SHP77 (cell line): ENCODE measurements at regions not wholly inside any gene's neighbourhood (a gene's known extent, or its start where the extent isn't known, plus 50 kb on each side); places are given as distances from the start of the nearest gene placed in this dataset.
A peak's percentile ranks its signal among the peaks of the same experiment; 100 is the strongest.

Experiments used
- DNase-seq, 2 experiments: peaks; one replicate each; lab custom pipeline; 2025; lab: John Stamatoyannopoulos, UW

DNA sequence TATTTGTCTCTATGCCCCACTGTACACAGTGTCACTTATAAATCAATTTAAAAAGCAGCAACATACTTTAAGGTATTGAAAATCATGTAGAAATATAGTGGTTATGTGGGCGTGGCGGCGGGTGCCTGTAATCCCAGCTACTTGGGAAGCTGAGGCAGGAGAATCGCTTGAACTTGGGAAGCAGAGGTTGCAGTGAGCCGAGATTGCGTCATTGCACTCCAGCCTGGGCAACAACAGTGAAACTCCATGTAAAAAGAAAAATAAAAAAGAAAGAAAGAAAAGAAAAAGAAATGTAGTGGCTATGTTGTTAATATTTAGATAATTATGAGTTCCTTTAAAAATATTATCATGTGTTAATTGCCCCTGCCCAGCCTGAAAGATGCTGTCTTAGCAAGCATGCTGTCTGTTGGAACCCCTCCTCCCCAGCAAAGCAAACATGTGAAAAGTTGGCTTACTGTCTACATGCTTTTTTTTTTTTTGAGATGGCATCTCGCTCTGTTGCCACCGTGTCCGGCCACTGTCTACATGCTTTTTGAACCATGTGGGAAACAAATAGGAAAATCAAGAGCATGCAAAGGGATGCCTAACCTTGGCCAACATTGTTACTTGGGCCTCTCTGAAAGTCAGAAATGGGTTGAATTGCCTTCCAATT lies 151.4 kb upstream of the TSHZ2 start:
- DNase-seq, result no peak

DNA sequence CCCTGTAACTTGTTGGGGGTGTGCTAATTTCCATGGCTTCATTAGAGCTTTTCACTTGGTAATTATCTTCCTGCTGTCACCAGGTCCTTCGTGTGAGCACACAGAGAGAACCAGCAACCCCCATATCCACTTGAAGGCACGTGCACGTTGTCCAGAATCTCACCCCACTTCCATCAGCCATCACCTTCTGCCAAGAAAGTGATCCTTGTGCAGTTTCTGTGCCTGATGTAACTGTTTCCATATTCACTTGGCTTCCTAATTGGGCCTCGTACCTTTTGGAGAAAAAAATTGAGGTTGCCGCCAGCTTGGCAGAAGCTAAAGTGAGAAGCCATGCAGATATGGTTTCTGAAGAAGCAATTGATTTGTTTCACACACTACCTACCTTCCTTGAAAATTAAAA lies 153.7 kb upstream of the TSHZ2 start:
- no peak for DNase-seq

DNA sequence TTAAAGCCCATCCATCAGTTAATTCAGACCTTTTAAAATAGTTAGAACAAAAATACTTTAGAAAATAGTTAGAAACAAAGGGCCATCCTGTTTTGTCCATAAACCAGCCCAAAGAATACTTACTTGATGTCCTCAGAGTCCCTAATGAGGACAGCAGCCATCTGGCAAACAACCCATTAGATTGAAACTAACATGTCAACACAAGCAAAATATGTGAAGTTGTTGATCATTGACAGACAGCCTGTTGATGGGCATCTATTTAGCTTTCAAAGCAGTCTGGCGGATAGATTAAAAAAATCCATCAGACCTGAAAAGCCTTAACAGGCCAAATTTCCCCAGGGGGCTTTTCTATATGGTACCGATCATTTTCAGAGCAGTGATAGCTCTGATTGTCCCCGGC lies 154.2 kb upstream of the TSHZ2 start:
- no peak for DNase-seq

DNA sequence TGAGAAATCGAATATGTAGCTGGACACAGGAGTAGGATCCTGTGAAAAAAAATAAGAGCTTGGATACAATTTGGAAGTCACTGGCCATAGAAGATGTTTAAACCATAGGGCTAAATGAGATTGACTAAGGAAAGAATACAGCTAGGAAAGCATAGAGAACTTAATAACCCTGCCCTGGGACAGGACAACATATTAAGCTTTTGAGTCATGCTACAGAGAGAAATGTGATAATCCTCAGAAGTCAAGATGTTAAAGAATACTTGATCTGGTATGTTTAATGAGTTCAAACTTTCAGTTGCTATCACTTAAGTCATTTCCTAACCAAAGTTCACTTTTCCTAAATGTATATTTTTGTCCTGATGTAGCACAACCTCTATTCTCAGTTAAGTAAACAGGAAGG lies 154.6 kb upstream of the TSHZ2 start:
- DNase-seq, result no peak

DNA sequence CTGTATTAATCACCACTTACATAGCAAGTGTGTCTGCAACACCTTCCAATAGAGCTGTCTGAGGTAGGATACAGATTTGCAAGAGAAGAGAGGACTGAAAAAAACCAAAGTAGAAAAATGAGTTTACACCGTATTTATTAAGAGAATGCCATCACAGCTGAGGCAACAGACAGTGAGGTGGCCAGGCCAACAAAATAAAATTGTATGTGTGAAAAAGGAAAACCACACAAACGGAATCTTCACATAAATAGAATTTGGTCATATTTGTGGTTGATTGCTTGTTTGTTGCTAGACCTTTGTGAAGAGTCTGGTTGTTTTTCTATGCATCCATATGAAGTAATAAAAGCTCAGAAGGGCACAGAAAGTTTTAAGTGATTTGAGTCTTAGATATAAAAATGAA lies 157.8 kb upstream of the TSHZ2 start:
- no peak for DNase-seq

DNA sequence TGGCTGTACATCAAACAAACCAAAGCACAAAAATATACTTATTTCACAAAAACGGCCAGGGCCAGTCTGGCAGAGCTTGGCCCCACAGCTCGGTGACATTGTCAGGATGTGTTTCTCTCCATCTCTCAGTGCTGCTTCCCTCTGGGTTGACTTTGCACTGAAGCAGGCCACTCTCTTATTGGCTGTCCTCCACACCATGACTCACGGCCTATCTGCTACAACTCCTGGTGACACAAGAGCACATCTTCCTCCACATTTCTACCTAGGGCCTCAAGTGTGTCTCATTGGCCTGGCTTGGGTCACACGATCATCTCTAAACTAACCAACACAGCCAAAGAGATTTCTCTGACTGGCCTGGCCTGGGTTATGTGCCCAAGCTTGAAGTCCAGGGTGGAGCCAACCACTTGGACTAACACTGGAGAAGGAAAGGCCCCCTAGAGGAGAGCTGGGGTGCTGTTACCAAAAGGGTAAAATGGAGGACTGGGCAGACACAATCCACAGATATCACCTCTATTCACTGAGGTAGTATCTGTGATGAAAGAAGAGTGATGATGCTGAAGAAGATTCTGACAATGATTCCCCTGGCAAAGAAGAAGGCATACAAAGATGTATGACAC lies 159.8 kb upstream of the TSHZ2 start:
- DNase-seq, result no peak

DNA sequence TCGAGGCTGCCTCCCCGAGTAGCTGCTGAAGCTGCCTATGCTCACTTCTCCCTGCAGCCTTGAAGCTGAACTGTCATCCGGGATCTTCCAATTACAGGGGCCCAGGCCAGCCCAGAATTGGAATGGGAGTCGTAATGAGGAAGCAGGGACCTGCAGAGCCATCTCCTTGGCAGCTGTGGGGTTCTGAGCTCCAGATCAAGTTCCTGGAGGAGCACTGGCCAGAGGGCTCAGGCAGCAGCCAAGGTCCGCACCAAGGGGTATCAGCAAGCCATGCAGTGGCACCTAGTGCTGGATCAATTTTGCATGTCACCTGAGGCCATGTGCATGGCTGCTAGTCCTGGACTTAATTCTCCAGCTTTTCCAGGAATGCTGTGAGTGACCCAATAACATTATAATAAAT lies 163.2 kb upstream of the TSHZ2 start:
- no peak for DNase-seq

DNA sequence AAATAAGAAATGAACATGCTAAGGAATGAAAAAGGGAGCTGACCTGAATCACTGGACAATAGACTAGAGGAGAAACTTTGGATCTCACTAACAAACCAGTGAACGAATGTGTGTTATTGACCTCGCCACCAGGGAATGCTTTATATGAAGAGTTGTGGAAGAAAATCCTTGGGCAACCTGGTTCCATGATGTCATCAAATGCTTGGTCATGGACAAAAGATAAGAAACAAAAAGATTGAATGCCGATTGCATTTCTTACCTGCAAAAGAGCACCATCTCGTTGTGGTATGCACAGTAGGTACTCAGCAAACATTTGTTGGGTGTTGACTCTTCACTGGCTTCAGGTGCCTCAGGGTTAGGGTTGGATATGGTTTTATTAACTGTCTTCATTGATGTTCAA lies 165.2 kb upstream of the TSHZ2 start:
- no peak for DNase-seq

DNA sequence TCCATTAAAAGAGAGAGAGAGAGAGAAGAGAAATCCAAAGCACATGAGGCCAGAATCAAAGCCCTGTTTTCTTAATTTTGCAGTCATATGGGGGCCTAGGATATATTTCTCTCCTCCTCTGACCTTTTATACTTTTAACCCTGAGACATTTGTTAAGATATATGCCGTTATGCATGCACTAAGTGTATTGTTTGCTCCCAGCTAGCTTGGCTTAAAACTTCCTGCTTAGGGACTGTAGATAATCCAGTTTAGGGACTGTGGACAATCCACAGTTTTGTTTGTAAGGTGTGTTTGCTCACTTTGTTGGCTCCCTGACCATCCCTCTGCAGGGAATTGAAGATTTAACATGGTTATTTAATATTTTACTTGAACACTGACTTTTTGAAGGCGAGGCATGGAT lies 166.3 kb upstream of the TSHZ2 start:
- no peak for DNase-seq

DNA sequence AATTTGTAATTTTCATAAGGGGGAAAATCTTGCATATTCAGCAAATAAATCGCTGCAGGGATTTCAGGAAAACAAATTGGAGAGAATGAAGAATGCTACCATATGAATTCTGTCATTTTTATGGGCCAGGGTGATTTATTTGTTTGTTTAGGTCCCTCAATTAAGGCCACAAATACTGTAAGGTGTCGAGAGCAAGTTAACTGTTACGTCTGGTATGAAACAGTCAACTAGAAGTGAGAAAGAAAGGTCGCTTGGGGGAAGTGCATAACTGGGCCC lies 166.9 kb upstream of the TSHZ2 start:
- peak in 1 of 2 experiments; percentile 3 for DNase-seq

DNA sequence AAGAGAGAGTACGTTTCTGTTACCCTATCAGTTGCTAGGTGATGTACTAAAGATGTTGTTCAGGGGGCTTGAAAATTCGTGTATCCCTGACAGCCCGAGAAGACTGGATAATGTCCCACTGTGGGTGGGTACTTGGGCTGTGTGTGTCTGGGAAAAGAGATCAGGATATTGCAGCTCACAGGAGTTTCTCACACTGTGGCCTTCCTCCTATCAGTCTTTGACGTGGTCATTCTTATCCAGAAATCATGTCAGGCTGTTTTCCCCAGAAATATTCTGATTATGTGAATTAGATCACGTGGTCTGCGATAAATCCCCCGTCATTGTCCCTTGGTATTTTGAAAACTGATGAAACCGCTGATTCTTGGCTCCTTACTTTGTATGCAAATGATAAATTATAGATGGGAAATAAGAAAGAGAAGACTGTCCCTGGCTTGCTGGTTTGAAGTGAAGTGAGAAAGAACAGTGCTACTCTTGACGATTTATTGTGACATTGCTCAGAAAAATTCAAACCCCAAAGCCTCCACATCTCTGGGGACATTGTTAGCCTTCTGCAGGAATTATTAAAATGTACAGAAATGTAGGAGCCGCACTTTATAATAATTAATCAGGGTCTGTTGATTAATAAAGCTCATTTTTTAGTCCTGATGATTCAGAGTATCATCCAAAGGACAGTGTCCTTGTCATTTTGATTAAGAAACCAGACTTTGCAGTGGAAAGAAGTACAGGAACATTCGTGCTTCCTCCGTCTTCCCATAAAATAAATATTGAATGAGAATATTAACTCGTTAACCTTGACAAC lies 167.5 kb upstream of the TSHZ2 start:
- no peak for DNase-seq

DNA sequence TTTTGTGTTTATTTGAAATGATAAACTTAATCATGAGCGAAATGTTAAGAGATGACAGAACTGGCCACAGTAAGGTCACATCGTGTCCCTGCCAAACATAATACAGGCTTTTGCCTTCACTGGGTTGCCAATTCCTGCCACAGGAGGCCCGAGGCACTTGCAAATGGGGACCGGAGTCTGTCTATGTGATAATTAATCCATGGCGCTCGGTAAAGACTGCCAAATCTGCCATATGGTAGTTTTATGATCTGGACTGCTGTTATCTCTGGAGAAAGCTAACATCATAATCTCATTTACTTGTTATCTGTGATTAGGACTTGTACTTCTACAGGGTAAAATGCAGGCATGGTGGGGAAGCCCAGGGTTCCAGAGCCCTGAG lies 170.5 kb upstream of the TSHZ2 start:
- no peak for DNase-seq

DNA sequence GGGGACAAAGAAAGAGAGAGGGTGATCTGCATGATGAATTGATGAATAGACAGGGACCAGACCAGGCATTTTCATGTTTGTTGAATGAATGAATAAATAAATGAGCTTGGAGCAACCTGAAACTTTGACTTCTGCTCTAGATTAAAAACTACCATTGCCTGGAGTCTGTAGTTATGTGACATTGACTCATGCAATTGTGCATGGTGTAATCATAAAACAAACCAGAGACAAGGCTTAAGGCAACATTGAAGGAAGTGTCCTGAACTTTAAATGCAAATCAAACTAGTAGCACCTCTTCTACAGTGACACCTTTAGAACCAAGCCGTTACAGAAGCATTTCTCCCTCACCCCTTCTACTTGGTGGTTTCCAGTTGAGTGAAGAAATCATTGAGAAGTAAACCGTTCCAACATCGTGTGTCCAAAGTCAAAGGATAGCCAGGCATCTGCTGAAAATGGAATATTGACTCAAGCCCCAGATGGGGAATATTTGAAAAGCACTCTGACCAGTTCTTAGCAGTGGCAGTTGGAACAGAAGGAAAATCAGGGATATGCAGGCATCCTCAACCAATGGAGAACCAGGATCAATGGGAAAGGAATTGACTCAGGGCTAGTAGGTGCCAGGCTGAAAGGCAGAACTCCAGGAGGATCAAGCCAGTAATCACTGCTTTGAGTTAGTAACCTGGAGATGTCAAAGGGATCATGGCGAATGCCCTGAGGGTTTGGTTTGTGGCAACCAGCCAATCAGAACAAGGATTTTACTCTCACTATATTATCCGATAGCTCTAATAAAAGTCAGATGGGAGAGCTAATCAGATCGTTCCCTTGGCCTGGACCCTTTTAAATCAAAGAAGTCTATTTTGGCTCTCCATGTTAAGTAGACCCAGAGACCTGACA lies 171.2 kb upstream of the TSHZ2 start:
- DNase-seq, result no peak

DNA sequence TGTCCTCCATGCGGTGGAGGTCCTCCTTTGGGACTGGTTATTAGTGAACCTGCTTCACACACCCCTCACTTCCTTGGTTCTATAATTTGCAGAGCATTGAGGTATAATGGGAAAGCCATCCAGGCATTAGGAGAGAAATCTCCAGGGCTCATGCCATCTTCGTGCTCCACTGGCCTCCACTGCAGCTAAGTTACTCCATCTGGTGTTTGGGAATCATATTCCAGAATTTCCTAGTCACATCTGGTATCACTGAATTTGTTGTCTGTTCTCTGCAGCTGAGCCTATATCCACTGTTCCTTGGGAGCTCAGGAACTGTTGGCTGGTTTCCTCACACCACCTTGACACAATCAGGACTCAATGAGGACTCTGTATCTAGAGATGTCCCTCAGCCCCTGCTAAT lies 173.0 kb upstream of the TSHZ2 start:
- no peak for DNase-seq

DNA sequence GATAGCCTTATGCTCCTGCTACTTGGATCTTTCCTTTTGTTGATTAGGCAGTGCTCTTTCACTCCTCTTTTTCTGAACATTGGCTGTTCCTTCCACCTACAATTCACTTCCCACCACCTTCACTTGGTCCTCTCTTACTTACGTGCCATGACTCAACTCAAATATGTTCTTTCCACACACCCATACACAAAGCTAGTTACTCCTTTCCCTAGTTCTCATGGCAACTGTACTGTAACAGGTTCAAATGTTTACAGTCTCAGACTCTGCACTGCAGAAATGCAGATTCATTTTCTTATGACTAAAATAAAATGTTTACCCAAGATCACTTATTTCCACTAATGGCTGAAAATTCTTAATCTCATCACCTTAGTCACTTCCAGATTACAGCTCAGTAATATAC lies 174.0 kb upstream of the TSHZ2 start:
- no peak for DNase-seq

DNA sequence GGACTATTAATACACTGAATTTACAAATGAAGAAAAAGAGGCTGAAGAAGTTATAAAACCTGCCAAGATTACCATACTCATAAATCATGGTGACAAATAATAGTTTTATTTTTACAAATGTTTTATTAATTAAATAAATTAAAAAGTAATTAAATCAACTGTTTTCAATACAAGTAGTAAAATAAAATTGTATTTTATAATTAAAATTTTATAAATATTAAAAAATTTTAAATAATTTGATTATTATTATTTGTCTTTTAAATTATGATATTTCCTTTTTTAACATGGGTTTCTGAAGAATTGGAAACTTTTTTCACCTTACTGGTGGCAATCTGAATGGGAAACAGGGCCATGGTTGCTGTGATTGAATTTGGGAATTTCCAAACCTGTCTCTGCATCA lies 177.3 kb upstream of the TSHZ2 start:
- DNase-seq, result no peak

DNA sequence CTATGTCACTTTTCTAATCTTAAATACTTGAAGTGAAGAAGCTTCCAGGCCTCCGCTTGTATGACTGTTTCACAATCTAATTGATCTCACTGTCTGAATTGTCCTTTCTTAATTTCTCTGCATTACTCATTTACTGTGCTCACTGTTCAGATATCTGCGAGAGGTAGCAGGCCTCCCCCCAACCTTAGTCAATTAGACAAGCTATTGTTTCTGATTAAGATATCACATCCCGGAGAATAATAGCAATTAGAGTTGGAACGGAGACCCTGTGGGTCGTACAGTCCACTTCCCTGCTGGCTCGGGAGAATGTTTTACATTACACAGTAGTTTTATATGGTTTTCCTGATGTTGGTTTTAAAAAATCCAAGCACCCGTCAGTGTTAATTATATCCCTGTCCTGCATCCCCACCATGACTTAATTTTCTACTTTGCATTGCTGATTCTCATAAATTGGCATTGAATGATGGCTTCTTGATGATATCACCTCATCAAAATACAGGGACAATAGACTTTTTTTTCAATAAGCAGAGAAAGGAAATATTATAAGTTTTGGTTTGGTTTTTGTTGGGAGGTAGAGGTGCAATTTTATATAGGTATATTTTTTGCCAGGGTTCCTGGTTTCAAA lies 178.7 kb upstream of the TSHZ2 start:
- no peak for DNase-seq

DNA sequence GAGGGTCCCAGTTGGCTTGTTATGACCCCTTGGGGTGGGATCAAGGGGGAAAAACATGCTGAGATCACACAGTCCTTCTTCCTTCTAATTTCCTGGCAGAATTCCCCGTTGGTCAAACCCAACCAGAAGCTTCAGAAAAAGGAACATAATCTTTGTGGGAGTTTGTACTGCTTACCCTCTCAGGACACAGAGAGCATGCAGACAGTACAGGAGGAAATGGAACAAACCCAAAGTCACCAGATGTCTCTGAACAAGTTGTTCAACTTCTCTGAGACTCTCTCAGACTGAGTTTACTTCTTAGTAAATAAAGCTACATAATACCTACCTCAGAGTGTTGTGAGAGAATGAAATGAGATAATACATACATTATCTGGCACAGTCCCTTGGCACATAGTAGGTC lies 181.1 kb upstream of the TSHZ2 start:
- no peak for DNase-seq

DNA sequence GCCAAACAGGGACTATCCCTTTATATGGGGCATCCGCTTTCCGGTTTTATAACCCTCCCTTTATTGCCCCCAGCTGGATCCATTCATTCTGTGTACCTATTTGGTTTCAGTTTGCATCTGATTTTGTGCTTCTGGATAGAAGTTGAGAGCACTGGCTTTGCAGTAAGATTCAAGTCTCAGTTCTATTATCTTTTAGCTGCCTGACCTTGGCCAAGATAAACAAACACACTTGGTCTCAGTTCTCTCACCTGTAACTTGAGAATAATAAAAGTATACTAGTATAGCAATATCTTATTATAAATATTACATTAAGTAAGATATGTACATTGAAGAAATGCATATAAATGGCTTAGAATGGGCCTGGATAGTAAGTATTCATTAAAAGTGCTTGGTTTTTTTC lies 182.4 kb upstream of the TSHZ2 start:
- no peak for DNase-seq

DNA sequence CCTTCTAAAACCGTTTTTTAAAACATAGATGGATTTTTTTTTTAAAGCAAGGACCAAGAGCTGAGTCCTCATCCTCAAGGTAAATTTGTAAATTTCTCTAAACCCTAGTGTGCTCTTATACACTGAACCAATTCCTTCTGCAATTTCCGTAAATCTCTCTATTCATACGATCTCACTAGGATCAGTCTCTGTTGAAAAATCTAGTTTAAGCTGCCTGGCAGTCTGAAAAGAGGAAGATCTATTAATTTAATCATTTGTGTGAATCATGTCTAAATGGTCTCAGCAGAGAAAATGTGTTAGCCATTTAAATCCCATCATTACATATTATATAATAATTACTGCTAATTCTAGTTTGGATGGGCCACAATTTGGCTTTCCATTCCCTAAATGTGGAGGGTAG lies 184.2 kb upstream of the TSHZ2 start:
- DNase-seq, result no peak

DNA sequence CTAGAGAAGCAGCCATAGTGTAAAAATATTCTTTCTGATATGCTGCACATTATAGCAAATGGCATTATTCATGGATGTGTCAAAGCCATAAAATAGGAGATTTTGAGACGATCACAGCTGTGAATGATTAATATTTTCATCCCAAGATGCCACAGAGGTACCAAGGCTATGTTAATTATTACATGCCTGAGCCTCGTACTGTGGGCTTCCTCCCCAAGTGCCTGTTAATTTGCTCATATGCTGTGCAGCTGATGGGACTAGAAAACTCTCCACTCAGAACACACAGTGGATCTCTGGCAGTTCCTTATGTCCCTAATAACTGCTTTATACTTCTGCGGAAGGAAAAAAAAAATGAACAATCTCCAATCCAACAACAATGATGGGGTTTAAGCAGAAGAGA lies 184.9 kb upstream of the TSHZ2 start:
- no peak for DNase-seq

DNA sequence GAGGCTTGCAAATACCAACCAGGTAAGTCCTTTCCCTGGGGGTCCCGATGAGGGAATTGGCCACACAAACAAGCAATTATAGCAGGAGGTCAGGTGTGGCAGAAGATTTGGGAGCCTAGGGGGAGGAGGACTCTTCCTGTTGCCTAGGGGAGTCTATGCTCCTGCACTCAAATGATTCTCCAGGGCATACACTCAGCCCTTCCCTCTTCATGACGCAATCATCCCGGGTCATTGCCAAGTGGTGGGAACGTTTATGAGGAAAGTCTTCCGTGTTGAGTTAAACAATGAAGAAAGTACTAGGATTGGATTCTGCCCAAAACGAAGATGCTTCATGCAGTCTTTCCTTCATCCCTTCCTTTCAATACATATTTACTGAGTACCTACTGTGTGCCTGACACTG lies 186.5 kb upstream of the TSHZ2 start:
- no peak for DNase-seq
